Cardiac muscle cell (in vitro differentiated cells and primary cell): ENCODE measurements at regions not wholly inside any gene's neighbourhood (a gene's known extent, or its start where the extent isn't known, plus 50 kb on each side); places are given as distances from the start of the nearest gene placed in this dataset.

Experiments
- DNase-seq, 2 donors: peaks; one replicate each; pipeline versions ENCODE4 v3.0.0 to v3.0.0-alpha.2; 2010 to 2017; ENCODE audit warnings: low read depth in 1 of 2, low spot score in 1 of 2
- H3K27ac ChIP-seq: fragments of 200-600 bp; sonication (generic); 2 replicates; pipeline ENCODE4 v1.5.1; 2016
- H3K27me3 ChIP-seq: fragments of 200-600 bp; sonication (generic); 2 replicates; pipeline ENCODE4 v1.6.0; 2016; ENCODE audit warnings: control low read depth
- H3K36me3 ChIP-seq: fragments of 200-600 bp; sonication (generic); 2 replicates; pipeline ENCODE4 v1.5.1; 2016; ENCODE audit warnings: control low read depth
- H3K4me1 ChIP-seq: fragments of 200-600 bp; sonication (generic); 2 replicates; pipeline ENCODE4 v1.8.1; 2017; ENCODE audit warnings: low read depth, mild to moderate bottlenecking, mixed run types
- H3K4me3 ChIP-seq: fragments of 200-600 bp; sonication (generic); 2 replicates; pipeline ENCODE4 v1.5.1; 2016; ENCODE audit warnings: mild to moderate bottlenecking
- H3K9me3 ChIP-seq: fragments of 200-600 bp; sonication (generic); 2 replicates; pipeline ENCODE4 v1.5.1; 2017; ENCODE audit warnings: low read depth, mild to moderate bottlenecking, control low read depth
- CTCF ChIP-seq: IDR thresholded peaks from 2 replicates; pipeline ENCODE4 v1.5.1; 2012; ENCODE audit warnings: low read depth, mild to moderate bottlenecking, low read length

GRCh38 chr13:72097568-72097967 lies 230.6 kb upstream of the DACH1 start:
- Histone ChIP-seq H3K4me1 (no peaks in the 10 kb centered on the region), H3K36me3 (no peaks in the 10 kb centered on the region), H3K9me3 (no peaks in the 10 kb centered on the region), H3K4me3 (no peak overlapping the region), H3K27me3 (no peaks in the 10 kb centered on the region), H3K27ac (no peak overlapping the region)
- DNase-seq = no peak
- TF ChIP-seq CTCF = no peak

DNA sequence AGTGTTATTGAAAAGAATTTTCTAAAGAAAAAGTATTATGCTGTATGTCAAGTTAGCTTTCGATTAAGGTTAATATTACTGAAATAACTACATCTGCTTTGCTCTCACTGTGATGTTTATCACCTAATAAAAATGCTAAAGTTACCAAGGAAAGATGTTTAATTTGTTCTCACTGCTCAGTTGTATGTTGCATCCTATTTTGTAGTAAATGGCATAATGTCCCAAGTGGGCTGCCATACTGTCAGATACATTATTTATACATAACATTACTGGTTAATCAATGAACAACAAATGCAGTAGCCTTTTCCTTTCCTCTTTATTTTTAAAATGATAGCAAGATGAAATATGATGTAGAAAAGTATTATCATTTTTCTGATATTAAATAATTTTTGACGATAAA lies 226.3 kb upstream of the DACH1 start:
- H3K27ac ChIP-seq = no peak overlapping the region
- no peaks in the 10 kb centered on the region for H3K9me3 ChIP-seq
- no peaks in the 10 kb centered on the region for H3K27me3 ChIP-seq
- TF ChIP-seq CTCF = no peak
- no peak overlapping the region for H3K4me3 ChIP-seq
- H3K4me1 ChIP-seq = no peaks in the 10 kb centered on the region
- DNase-seq = no peak
- no peaks in the 10 kb centered on the region for H3K36me3 ChIP-seq

GRCh38 chr13:72074663-72075062 lies 207.7 kb upstream of the DACH1 start:
- no peak for TF ChIP-seq CTCF
- Histone ChIP-seq H3K36me3 (no peaks in the 10 kb centered on the region), H3K4me3 (no peak overlapping the region), H3K9me3 (no peaks in the 10 kb centered on the region), H3K4me1 (no peaks in the 10 kb centered on the region), H3K27me3 (no peaks in the 10 kb centered on the region), H3K27ac (no peak overlapping the region)
- no peak for DNase-seq

DNA sequence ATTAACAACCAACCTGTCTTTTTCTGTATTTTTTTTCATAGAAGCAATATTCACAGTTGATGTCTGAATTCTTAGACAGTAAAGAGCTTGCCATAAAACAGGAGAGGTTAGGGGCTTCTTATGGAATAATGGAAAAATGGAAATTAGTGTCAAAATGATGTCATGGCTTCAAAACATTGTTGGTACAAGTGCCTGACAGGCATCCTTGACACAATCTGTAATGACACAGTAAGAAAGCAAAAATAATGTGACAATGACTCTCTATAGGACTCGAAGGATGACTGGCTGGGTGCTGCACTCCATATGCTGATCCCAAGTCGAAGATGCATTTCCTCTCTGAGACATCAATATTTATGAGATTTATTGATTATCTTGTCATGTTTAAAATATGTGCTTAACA lies 205.3 kb upstream of the DACH1 start:
- no peak overlapping the region for H3K27ac ChIP-seq
- no peak for DNase-seq
- TF ChIP-seq CTCF = no peak
- no peaks in the 10 kb centered on the region for H3K4me1 ChIP-seq
- no peaks in the 10 kb centered on the region for H3K36me3 ChIP-seq
- no peaks in the 10 kb centered on the region for H3K9me3 ChIP-seq
- H3K27me3 ChIP-seq = no peaks in the 10 kb centered on the region
- no peak overlapping the region for H3K4me3 ChIP-seq

DNA sequence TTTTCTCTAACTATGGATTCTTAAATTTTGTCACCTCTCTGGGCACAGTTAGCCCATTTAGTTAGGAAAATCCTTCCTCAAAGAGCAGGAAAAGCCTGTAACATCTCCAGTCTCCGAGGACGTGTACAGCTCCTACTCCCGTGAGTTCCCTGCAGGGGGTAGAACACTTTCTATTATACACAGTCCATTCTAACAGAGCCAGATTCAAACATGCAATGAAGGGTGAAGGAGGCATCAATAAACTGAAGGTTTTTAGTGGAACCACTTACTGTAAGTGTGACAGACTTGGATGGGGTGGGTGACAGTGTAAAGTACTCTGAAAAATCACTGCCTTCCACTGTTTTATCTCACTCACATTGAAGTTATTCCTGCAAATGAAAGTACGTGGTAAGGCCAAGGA lies 204.7 kb upstream of the DACH1 start:
- Histone ChIP-seq H3K36me3 (no peaks in the 10 kb centered on the region), H3K9me3 (no peaks in the 10 kb centered on the region), H3K27me3 (no peaks in the 10 kb centered on the region), H3K4me3 (no peak overlapping the region), H3K27ac (no peak overlapping the region), H3K4me1 (no peaks in the 10 kb centered on the region)
- no peak for DNase-seq
- no peak for TF ChIP-seq CTCF

DNA sequence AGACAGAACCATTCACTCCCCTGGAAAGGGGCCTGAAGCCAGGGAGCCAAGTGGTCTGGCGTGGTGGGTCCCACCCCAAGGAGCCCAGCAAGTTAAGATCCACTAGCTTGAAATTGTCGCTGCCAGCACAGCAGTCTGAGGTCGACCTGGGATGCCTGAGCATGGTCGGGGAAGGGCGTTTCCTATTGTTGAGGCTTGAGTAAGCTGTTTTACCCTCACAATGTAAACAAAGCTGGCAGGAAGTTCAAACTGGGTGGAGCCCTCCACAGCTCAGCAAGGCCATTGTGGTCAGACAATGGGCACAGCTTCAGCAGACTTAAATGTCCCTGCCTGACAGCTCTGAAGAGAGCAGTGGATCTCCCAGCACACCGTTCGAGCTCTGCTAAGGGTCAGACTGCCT lies 195.6 kb upstream of the DACH1 start:
- no peak for DNase-seq
- Histone ChIP-seq H3K4me1 (no peaks in the 10 kb centered on the region), H3K4me3 (no peak overlapping the region), H3K27ac (no peak overlapping the region), H3K9me3 (no peaks in the 10 kb centered on the region), H3K27me3 (no peaks in the 10 kb centered on the region), H3K36me3 (no peaks in the 10 kb centered on the region)
- no peak for TF ChIP-seq CTCF
